ENCODE measurements at regions not wholly inside any gene's neighbourhood (a gene's known extent, or its start where the extent isn't known, plus 50 kb on each side); places are given as distances from the start of the nearest gene placed in this dataset.
"Not testable (repeated sequence)": the region's sequence is repeated elsewhere in the genome, so short reads cannot be mapped to it uniquely, and the experiment has no call there.

- no peak for DNase-seq (ENCODE audit: extremely low read depth, low read depth)
Observed at GRCh38 chr13:40026741-40027140, 371.3 kb downstream of the COG6 start.

GRCh38 chr13:40028446-40028845, 373.0 kb downstream of the COG6 start:
- no peak for DNase-seq (ENCODE audit: extremely low read depth, low read depth)

DNA sequence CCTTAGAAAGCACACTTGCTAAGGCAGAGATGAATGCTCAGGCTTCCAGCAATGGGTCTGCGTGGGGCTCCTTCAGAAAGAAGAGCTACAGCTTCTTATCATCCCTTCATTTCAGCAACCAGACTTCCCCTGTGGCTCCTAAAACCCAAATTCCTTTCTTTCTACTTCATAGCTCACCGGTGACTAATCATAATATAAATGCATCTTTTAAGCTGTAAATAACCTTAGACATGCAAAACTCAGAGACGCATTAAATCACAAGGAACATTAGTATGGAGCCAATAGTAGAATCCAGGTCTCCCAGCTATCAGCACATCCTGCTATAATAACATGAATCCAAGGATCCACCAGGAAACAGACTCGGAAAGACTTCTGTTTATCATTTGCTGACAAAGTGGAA, 375.6 kb downstream of the COG6 start:
- no peak for DNase-seq (ENCODE audit: extremely low read depth, low read depth)

DNA sequence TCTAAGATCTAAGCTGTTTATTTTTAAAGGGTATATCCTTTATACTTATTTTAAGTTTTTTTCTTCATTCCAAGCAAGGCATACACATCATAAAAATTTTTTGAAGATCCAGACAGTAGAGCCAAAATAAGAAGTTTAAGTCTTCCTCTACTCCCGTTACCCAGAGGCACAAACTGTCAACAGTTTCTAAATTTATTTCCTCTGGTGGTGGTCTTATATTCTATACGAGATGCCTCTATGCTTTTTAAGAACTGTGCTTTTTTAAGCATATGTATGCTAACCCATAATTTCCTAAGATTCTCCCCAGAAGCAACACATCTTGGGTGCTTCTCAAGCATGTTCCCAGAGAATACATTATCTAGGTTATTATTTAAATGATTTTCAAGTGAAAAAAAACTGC, 383.6 kb downstream of the COG6 start:
- no peak for DNase-seq (ENCODE audit: extremely low read depth, low read depth)

GRCh38 chr13:40042991-40043390, 387.5 kb downstream of the COG6 start:
- DNase-seq (ENCODE audit: extremely low read depth, low read depth) = no peak

DNA sequence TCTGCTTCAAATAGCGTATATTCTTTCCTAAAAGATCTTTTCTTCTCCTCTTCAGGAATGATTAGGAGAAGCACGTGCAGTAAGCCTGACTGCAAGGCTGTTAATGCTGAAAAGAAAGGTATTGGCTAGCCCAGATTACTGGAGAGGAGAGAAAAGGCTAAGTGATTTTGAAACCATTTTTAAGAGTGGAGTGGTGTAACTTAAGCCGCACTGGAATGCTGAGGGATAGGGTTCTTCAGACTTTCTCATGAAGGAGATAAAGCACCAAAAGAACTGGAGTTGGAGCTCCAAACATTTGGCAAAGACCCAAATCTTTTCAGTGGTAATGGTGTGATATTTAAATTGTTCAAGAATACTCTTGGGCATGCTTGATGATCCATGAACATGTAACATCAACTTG, 388.3 kb downstream of the COG6 start:
- DNase-seq (ENCODE audit: extremely low read depth, low read depth) = no peak

GRCh38 chr13:40047322-40047771, 391.9 kb downstream of the COG6 start:
- DNase-seq (ENCODE audit: extremely low read depth, low read depth) = no peak

DNA sequence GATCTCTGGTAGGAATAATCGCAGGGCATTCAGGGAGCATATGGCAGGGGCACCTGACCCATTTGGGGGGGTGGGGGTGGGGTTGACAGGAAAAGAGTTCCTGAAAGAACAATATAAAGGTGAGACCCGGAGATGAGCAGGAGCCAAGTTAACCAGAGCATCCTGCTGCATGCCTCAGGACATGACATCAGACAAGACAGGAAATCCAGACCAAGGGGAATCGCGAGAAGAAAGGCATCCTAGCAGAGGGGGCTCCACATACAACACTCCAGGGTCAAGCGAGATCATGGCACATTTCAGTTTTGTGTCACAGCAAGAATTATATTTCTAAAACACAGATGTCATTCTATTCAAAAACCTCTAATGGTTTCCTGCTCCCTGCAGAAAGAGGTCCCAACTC, 393.1 kb downstream of the COG6 start:
- DNase-seq (ENCODE audit: extremely low read depth, low read depth) = no peak

- no peak for DNase-seq (ENCODE audit: extremely low read depth, low read depth)
Observed at GRCh38 chr13:40052954-40053353, 397.5 kb downstream of the COG6 start.

GRCh38 chr13:40053401-40053800, 397.9 kb downstream of the COG6 start:
- no peak for DNase-seq (ENCODE audit: extremely low read depth, low read depth)

DNA sequence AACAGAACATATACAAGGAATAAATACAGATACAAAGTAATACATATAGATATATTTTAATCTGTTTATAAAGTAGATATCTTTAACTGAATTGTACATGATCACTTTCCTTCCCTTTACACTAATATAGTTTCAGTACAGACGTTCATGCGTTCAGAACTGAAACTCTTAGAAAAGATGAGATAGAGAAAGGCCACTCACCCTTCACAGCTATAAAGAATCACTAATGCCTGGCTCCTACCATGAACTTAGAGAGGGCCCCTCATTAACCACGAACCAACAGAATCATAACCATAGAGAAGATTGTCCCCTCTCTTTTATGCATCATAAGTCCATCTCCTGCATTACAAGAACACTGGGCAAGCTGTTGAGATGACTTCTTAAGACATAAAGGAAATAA, 399.0 kb downstream of the COG6 start:
- DNase-seq (ENCODE audit: extremely low read depth, low read depth) = not testable (repeated sequence)

- DNase-seq (ENCODE audit: extremely low read depth, low read depth) = no peak
Observed at GRCh38 chr13:40056898-40057619, 401.6 kb downstream of the COG6 start.

DNA sequence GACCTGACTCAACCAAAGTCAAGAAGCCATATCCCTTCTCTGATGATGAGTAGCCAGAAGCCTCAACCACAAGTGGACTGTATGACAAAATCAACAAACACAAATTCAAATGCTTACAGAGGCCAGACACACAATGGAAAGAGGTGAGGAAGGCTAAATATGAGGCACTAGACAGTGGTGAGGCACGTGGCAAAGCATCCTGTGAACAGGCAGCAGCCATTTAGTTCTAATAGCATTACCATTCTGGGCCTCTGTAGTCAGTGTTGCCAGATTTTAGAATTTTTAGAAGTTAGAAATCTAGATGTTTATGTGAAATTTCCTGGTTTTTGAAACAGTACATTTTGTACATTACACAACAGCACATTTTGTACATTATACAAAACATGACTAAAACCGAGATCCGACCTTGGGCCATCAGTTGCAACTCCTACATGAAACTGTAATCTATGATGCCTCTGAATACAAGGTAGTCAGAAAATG, 403.3 kb downstream of the COG6 start:
- DNase-seq (ENCODE audit: extremely low read depth, low read depth) = no peak

- no peak for DNase-seq (ENCODE audit: extremely low read depth, low read depth)
Observed at GRCh38 chr13:40059540-40060232, 404.2 kb downstream of the COG6 start.

DNA sequence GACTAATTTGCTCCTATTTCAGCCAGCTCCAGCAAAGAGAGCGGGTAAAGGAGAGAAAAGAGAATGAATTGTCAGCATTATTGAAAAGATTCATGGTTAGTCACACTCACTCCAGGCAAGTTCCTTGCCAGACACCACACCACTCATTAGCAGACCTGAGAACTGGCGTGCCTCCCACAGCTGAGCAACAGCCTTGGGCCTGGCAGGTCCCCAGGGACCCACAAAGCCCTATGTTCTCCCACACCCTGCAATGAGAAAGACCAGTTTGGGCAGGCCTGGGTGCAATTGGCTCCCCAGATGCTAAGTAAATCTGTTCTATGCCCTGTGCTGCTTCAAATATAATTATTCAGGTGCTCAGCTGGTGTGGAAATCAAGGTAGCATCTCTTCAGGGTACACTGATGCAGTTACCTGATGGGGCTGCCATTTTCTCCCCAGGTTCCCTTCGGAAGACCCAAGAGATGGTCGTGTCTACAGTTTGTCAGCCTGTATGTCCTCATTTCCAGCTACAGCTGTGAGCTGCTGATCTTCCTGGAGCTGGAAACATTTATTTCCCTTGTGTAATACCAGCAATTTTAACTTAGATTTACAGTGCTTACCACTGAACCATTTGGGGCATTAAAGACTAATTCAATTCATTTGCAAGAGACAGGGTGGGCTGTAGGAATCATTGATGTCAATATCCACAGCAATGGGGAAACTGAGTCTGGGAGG, 405.0 kb downstream of the COG6 start:
- DNase-seq (ENCODE audit: extremely low read depth, low read depth) = no peak

DNA sequence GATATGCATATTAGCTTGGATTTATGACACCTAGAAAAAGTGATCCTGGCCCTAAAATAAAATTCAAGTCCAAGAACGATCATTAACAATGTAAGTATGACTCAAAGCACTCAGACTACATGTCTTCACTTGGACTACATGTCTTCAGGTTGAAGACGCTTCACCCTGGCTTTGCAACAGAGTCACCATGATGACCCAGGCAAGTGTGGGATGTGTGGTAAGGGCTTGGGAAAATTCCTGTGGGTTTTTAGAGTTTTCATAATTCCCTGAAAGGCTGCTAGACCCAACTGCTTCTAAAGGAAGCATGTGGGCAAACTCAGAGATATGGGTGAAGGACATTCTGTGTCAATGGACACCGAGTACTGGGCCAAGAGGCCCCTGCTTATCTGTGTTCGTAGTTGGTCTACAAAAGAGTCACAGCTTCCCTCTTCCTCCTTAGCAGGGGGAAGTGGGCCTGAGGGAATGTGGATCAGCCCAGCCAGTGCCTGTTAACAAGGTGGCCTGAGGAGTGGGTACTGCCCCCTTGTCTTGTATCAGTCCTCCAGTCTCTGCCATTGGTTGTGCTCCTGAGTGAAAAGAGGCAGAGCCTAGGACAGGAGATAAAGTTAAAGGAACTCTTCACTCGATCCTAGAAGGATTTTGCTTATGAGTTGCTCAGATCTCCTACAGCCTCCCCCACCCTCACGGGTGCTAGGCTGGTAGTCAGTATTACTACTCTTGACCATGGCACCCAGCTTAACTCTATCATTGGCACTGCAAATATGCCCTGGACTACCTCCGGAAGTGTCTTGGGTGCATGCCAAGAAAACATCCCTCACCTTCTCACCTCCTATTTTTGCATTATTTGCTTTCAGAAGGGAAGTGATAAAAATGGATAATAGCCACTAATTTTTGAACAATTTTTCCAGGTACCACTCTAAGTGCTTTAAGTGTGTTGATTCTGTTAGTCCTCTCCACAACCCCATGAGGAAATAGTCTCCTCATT, 406.3 kb downstream of the COG6 start:
- DNase-seq (ENCODE audit: extremely low read depth, low read depth) = no peak

GRCh38 chr13:40063278-40063698, 407.8 kb downstream of the COG6 start:
- DNase-seq (ENCODE audit: extremely low read depth, low read depth) = no peak

- no peak for DNase-seq (ENCODE audit: extremely low read depth, low read depth)
Observed at GRCh38 chr13:40063703-40064102, 408.2 kb downstream of the COG6 start.

GRCh38 chr13:40064154-40065097, 409.0 kb downstream of the COG6 start:
- DNase-seq (ENCODE audit: extremely low read depth, low read depth) = peak; percentile 42
